Neural cell (in vitro differentiated cells): ENCODE measurements at regions not wholly inside any gene's neighbourhood (a gene's known extent, or its start where the extent isn't known, plus 50 kb on each side); places are given as distances from the start of the nearest gene placed in this dataset.

ENCODE experiments used
- H2AFZ ChIP-seq: fragments of 200-600, 300-800 bp; sonication (generic), shearing (Covaris generic); 2 replicates; pipeline ENCODE4 v1.6.0; 2014; ENCODE audit warnings: low read depth, mild to moderate bottlenecking, antibody characterized with exemption, low read length, moderate library complexity
- H3F3A ChIP-seq: fragments of 200-600 bp; shearing (Covaris generic); 2 replicates; pipeline ENCODE4 v1.6.1; 2016; ENCODE audit warnings: mild to moderate bottlenecking, moderate library complexity, mixed read lengths, antibody characterized with exemption, low read length; ENCODE audit not compliant: insufficient read depth, poor library complexity, severe bottlenecking
- H3K27ac ChIP-seq: fragments of 200-600, 300-800 bp; sonication (generic), shearing (Covaris generic); 2 replicates; pipeline ENCODE4 v1.5.1; 2014; ENCODE audit warnings: mild to moderate bottlenecking, low read length, moderate library complexity
- H3K27me3 ChIP-seq: fragments of 300-800, 200-600 bp; sonication (generic), shearing (Covaris generic); 2 replicates; pipeline ENCODE4 v1.6.0; 2014; ENCODE audit warnings: mild to moderate bottlenecking, low read depth, low read length, moderate library complexity; ENCODE audit not compliant: insufficient read depth
- H3K36me3 ChIP-seq: fragments of 300-800, 200-600 bp; sonication (generic), shearing (Covaris generic); 2 replicates; pipeline ENCODE4 v1.5.1; 2014; ENCODE audit warnings: mild to moderate bottlenecking, antibody characterized with exemption, low read length, moderate library complexity; ENCODE audit not compliant: insufficient read depth
- H3K4me2 ChIP-seq: fragments of 300-800, 200-600 bp; sonication (generic), shearing (Covaris generic); 2 replicates; pipeline ENCODE4 v1.6.0; 2014; ENCODE audit warnings: mild to moderate bottlenecking, low read length
- H3K4me3 ChIP-seq: fragments of 300-800, 200-600 bp; sonication (generic), shearing (Covaris generic); 2 replicates; pipeline ENCODE4 v1.5.1; 2014; ENCODE audit warnings: mild to moderate bottlenecking, low read length, moderate library complexity
- H3K79me2 ChIP-seq: fragments of 200-600 bp; shearing (Covaris generic); replicated peaks from 2 replicates; pipeline ENCODE4 v1.6.0; 2014; ENCODE audit warnings: mild to moderate bottlenecking, low read length, moderate library complexity; ENCODE audit not compliant: insufficient read depth
- H3K9ac ChIP-seq: fragments of 300-800, 200-600 bp; sonication (generic), shearing (Covaris generic); 2 replicates; pipeline ENCODE4 v1.6.1; 2016; ENCODE audit warnings: mild to moderate bottlenecking, low read length, mixed read lengths
- H3K9me2 ChIP-seq: fragments of 200-600 bp; shearing (Covaris generic); 2 replicates; pipeline ENCODE4 v1.6.1; 2016; ENCODE audit warnings: mild to moderate bottlenecking, low read length, mixed read lengths; ENCODE audit not compliant: insufficient read depth
- H3K9me3 ChIP-seq: fragments of 200-600, 300-800 bp; sonication (generic), shearing (Covaris generic); 2 replicates; pipeline ENCODE4 v1.6.1; 2016; ENCODE audit warnings: mild to moderate bottlenecking, mixed run types, low read length, moderate library complexity, mixed read lengths
- H4K20me1 ChIP-seq: fragments of 200-600 bp; shearing (Covaris generic); 2 replicates; pipeline ENCODE4 v1.6.1; 2016; ENCODE audit warnings: mild to moderate bottlenecking, mixed run types; ENCODE audit not compliant: insufficient read depth
- CTCF ChIP-seq: fragments of 450-650 bp; IDR thresholded peaks from 2 replicates; pipeline ENCODE4 v1.5.1; 2014; ENCODE audit warnings: antibody characterized with exemption, mild to moderate bottlenecking, moderate library complexity; ENCODE audit not compliant: poor library complexity, severe bottlenecking
- EP300 ChIP-seq: fragments of 450-650 bp; conservative IDR thresholded peaks from 2 replicates; pipeline ENCODE4 v1.6.1; 2014; ENCODE audit warnings: antibody characterized with exemption, mild to moderate bottlenecking, moderate library complexity; ENCODE audit not compliant: poor library complexity, severe bottlenecking
- EZH2 ChIP-seq: fragments of 200-600, 300-800 bp; shearing (Covaris generic), sonication (generic); IDR thresholded peaks from 2 replicates; pipeline ENCODE4 v1.6.1; 2014; ENCODE audit warnings: antibody characterized with exemption, low read length, borderline replicate concordance, mild to moderate bottlenecking; ENCODE audit not compliant: insufficient read depth, poor library complexity, severe bottlenecking
- MXI1 ChIP-seq: fragments of 450-650 bp; conservative IDR thresholded peaks from 2 replicates; pipeline ENCODE4 v1.6.1; 2014; ENCODE audit warnings: antibody characterized with exemption, mild to moderate bottlenecking; ENCODE audit not compliant: poor library complexity, severe bottlenecking
- POLR2AphosphoS5 ChIP-seq: IDR thresholded peaks from 2 replicates; pipeline ENCODE4 v1.6.1; 2012
- RAD21 ChIP-seq: fragments of 450-650 bp; conservative IDR thresholded peaks from 2 replicates; pipeline ENCODE4 v1.6.1; 2014; ENCODE audit warnings: antibody characterized with exemption, mild to moderate bottlenecking, moderate library complexity
- REST ChIP-seq: IDR thresholded peaks from 2 replicates; pipeline ENCODE4 v1.6.1; 2012; ENCODE audit warnings: borderline replicate concordance
- SMC3 ChIP-seq: fragments of 450-650 bp; conservative IDR thresholded peaks from 2 replicates; pipeline ENCODE4 v1.6.1; 2014; ENCODE audit warnings: antibody characterized with exemption, mild to moderate bottlenecking, moderate library complexity; ENCODE audit not compliant: poor library complexity
- TAF1 ChIP-seq: IDR thresholded peaks from 2 replicates; pipeline ENCODE4 v1.6.1; 2012; ENCODE audit warnings: low read depth

- no peak for TF ChIP-seq RAD21
- no peak for TF ChIP-seq SMC3
- TF ChIP-seq EZH2, result no peak
- H3K9me3 ChIP-seq, result no peaks in the 10 kb centered on the region
- H3K79me2 ChIP-seq, result no peaks in the 10 kb centered on the region
- H3F3A ChIP-seq, result no peaks in the 10 kb centered on the region
- no peak overlapping the region for H3K9ac ChIP-seq
- no peaks in the 10 kb centered on the region for H3K36me3 ChIP-seq
- no peak overlapping the region for H3K4me3 ChIP-seq
- H3K9me2 ChIP-seq, result no peaks in the 10 kb centered on the region
- no peak overlapping the region for H3K27ac ChIP-seq
- no peak overlapping the region for H2AFZ ChIP-seq
- H4K20me1 ChIP-seq, result no peaks in the 10 kb centered on the region
- no peaks in the 10 kb centered on the region for H3K27me3 ChIP-seq
- H3K4me2 ChIP-seq, result no peak overlapping the region
Measured at GRCh38 chr6:50337532-50338122, 287.9 kb upstream of the DEFB112 start.

GRCh38 chr6:50353603-50354002 is 303.9 kb upstream of the DEFB112 start:
- Histone ChIP-seq H3K4me3 (no peak overlapping the region), H4K20me1 (no peaks in the 10 kb centered on the region), H3K79me2 (no peaks in the 10 kb centered on the region), H3K9ac (no peak overlapping the region), H2AFZ (no peak overlapping the region), H3K36me3 (no peaks in the 10 kb centered on the region), H3K9me3 (no peaks in the 10 kb centered on the region), H3K9me2 (no peaks in the 10 kb centered on the region), H3K4me2 (no peak overlapping the region), H3K27me3 (no peaks in the 10 kb centered on the region), H3F3A (no peaks in the 10 kb centered on the region), H3K27ac (no peak overlapping the region)
- no peak for TF ChIP-seq TAF1
- TF ChIP-seq SMC3, result no peak
- no peak for TF ChIP-seq EP300
- TF ChIP-seq REST, result no peak
- TF ChIP-seq MXI1, result no peak
- TF ChIP-seq POLR2AphosphoS5, result no peak
- no peak for TF ChIP-seq EZH2
- no peak for TF ChIP-seq RAD21
- no peak for TF ChIP-seq CTCF
